ENCODE measurements at regions not wholly inside any gene's neighbourhood (a gene's known extent, or its start where the extent isn't known, plus 50 kb on each side); places are given as distances from the start of the nearest gene placed in this dataset.

GRCh38 chr14:59125156-59125555 lies 63.3 kb upstream of the DAAM1 start:
- Histone ChIP-seq H2BK15ac (ENCODE audit: low read depth, low read length) (no peak overlapping the region), H3K23me2 (ENCODE audit: insufficient read length, low read depth, low read length, poor library complexity, severe bottlenecking) (no peaks in the 10 kb centered on the region), H2BK5ac (ENCODE audit: insufficient read length, low read length) (no peak overlapping the region), H3K79me1 (ENCODE audit: insufficient read depth, low read depth, low read length, poor library complexity, severe bottlenecking) (no peaks in the 10 kb centered on the region), H3K23ac (ENCODE audit: insufficient read length, low read depth, low read length) (no peak overlapping the region), H3K27me3 (ENCODE audit: insufficient read depth, low read length) (no peaks in the 10 kb centered on the region), H4K5ac (ENCODE audit: insufficient read length, low read depth, low read length) (no peak overlapping the region), H3K4me2 (ENCODE audit: insufficient read depth, insufficient read length, low read length) (no peak overlapping the region), H3K9me3 (ENCODE audit: control insufficient read depth, low read depth, low read length) (no peaks in the 10 kb centered on the region), H4K91ac (ENCODE audit: insufficient read length, low read depth, low read length) (no peak overlapping the region), H3K14ac (ENCODE audit: insufficient read depth, low read length) (no peak overlapping the region), H2BK12ac (ENCODE audit: insufficient read length, low read depth, low read length) (no peak overlapping the region), H4K8ac (replicated peaks; ENCODE audit: insufficient read length, low read depth, low read length) (no peak overlapping the region), H2BK120ac (ENCODE audit: low read depth, low read length, poor library complexity, severe bottlenecking) (no peak overlapping the region), H3K4me1 (ENCODE audit: insufficient read depth, low read length) (no peaks in the 10 kb centered on the region), H3T11ph (ENCODE audit: low read length) (no peak overlapping the region), H3K56ac (ENCODE audit: insufficient read length, low read depth, low read length) (no peak overlapping the region), H3K79me2 (ENCODE audit: insufficient read depth, low read length) (no peaks in the 10 kb centered on the region), H2BK20ac (ENCODE audit: low read depth, low read length, poor library complexity, severe bottlenecking) (no peak overlapping the region), H2AFZ (ENCODE audit: low read length) (no peak overlapping the region), H3K9ac (ENCODE audit: extremely low read depth, insufficient read length, low read length) (no peak overlapping the region), H3K18ac (ENCODE audit: insufficient read length, low read depth, low read length) (no peak overlapping the region), H2AK5ac (ENCODE audit: insufficient read length, low read length) (no peak overlapping the region), H3K4ac (ENCODE audit: low read depth, low read length) (no peak overlapping the region), H4K20me1 (ENCODE audit: control insufficient read depth, insufficient read depth, insufficient read length) (no peaks in the 10 kb centered on the region), H3K27ac (ENCODE audit: insufficient read length, low read depth, low read length) (no peak overlapping the region)
- WGBS (ENCODE audit: extremely low coverage, insufficient read length, low lambda C conversion rate) = no CpG with 5 or more reads among the region's 4 CpGs
- Mint-ChIP-seq H3K27me3 (ENCODE audit: low read depth) (no peaks in the 10 kb centered on the region), H3K27ac (no peak overlapping the region), H3K9me3 (no peaks in the 10 kb centered on the region), H3K4me3 (no peak overlapping the region), H3K36me3 (ENCODE audit: insufficient read depth in 1 of 3, low read depth in 3 of 3) (no peaks in the 10 kb centered on the region), H3K4me1 (no peaks in the 10 kb centered on the region)
- no peak for DNase-seq
- no peak for TF ChIP-seq CTCF (conservative IDR thresholded peaks at IDR 0.05)
